HCT116 (cell line): ENCODE measurements at regions not wholly inside any gene's neighbourhood (a gene's known extent, or its start where the extent isn't known, plus 50 kb on each side); places are given as distances from the start of the nearest gene placed in this dataset.

ENCODE experiments used
- EGR1 ChIP-seq: IDR thresholded peaks from 2 replicates; pipeline ENCODE4 v1.6.1; 2012; ENCODE audit warnings: low read depth
- ZBTB33 ChIP-seq: IDR thresholded peaks from 2 replicates; pipeline ENCODE4 v1.6.1; 2011; ENCODE audit warnings: mild to moderate bottlenecking, low read length, moderate library complexity; ENCODE audit not compliant: insufficient replicate concordance; ENCODE audit errors: extremely low read depth

- TF ChIP-seq ZBTB33 (no peak), EGR1 (no peak)
Observed at GRCh38 chr13:28545583-28546333, 50.8 kb upstream of the FLT1 start (continued).
